ENCODE measurements at regions not wholly inside any gene's neighbourhood (a gene's known extent, or its start where the extent isn't known, plus 50 kb on each side); places are given as distances from the start of the nearest gene placed in this dataset.

- DNase-seq (ENCODE audit: low read depth in 2 of 2): no peak
These were observed 1201.1 kb upstream of the SLC10A2 start for GRCh38 chr13:104267206-104267811.

GRCh38 chr13:104256701-104257100, 1190.5 kb upstream of the SLC10A2 start:
- DNase-seq (ENCODE audit: low read depth in 2 of 2): no peak

GRCh38 chr13:104253063-104253680, 1187.0 kb upstream of the SLC10A2 start:
- no peak for DNase-seq (ENCODE audit: low read depth in 2 of 2)

GRCh38 chr13:104251931-104252330, 1185.7 kb upstream of the SLC10A2 start:
- DNase-seq (ENCODE audit: low read depth in 2 of 2): no peak

GRCh38 chr13:104246955-104247354, 1180.7 kb upstream of the SLC10A2 start:
- DNase-seq (ENCODE audit: low read depth in 2 of 2): no peak

DNA sequence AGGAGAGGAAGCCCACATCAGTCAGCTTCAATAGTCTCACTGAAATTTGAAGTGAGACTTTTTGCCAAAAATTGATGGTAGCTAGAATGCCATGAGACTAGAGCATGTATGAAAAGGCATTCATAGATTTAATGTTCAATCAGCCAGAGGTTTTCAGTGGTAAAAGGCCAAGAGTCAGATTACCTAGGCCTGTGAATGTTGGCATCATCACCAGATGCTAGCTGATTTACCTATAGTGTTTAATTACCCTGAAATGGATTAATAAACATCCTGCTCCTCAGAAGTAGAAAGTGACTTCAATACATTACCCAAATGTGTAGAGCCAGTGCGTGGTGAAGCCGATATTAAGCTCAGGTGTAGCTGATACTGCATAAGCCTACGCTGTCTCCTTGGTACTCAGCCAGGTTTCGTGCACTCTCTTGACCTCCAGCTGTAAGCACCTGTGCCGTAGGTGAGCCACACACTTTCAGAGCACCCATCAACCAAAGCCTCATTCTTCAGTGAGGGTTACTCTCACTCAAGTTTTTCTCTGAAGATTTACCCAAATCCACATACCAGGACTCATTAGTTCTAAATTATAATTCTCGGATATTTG, 1140.3 kb upstream of the SLC10A2 start:
- DNase-seq (ENCODE audit: low read depth in 2 of 2): no peak

DNA sequence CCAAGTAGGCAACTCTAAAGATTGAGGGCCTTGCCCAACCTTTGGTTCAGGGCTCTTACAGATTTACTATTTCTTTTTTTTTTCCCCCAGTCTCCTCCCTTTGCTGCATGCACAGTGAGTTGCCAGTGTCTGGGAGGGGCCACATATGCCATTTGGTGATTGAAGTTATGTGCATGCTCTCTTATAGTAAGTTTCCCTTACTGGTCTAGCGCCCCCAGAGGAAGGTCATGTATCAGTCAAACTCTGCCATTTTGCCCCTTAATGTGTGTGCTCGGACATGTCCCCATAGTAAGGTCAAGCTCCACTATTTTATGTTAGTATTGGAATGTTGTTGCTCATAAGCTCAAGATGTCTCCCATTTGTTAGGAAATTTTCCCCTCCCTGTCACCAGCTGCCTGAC, 1138.0 kb upstream of the SLC10A2 start:
- DNase-seq (ENCODE audit: low read depth in 2 of 2): no peak

GRCh38 chr13:104198801-104199200, 1132.6 kb upstream of the SLC10A2 start:
- DNase-seq (ENCODE audit: low read depth in 2 of 2): no peak

DNA sequence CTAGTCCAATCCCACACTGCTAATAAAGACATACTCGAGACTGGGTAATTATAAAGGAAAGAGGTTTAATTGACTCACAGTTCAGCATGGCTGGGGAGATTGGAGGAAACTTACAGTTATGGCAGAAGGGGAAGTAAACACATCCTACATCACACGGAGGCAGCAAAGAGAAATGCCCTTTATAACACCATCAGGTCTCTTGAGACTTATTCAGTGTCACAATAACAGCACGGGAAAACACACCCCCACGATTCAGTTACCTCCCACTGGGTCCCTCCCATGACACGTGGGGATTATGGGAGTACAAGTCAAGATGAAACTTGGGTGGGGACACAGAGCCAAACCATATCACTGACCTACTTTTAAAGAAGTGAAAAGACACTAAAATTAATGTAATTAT, 1130.4 kb upstream of the SLC10A2 start:
- DNase-seq (ENCODE audit: low read depth in 2 of 2): no peak

- no peak for DNase-seq (ENCODE audit: low read depth in 2 of 2)
These were observed 1115.5 kb upstream of the SLC10A2 start for GRCh38 chr13:104181526-104182231.

GRCh38 chr13:104170980-104171555, 1104.9 kb upstream of the SLC10A2 start:
- DNase-seq (ENCODE audit: low read depth in 2 of 2): no peak

GRCh38 chr13:104163866-104164630, 1097.8 kb upstream of the SLC10A2 start:
- no peak for DNase-seq (ENCODE audit: low read depth in 2 of 2)

DNA sequence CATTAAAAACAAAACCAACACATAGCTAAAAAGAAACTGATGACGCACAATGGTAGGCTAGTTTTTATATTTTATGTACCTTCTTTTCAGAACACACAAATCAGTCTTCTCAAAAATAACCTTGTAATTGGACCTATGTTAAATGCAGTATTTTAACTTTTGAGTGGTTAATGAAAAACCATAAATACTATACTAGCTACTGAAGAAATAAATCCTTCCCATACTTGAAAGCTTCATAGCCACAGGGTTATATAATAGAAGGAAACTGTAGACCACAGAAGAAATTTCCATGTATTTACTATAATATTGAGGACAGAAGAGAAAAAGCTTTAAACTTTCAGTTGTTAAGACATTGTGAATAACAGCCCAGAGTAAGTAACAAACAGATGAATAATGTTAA, 1094.3 kb upstream of the SLC10A2 start:
- DNase-seq (ENCODE audit: low read depth in 2 of 2): no peak

DNA sequence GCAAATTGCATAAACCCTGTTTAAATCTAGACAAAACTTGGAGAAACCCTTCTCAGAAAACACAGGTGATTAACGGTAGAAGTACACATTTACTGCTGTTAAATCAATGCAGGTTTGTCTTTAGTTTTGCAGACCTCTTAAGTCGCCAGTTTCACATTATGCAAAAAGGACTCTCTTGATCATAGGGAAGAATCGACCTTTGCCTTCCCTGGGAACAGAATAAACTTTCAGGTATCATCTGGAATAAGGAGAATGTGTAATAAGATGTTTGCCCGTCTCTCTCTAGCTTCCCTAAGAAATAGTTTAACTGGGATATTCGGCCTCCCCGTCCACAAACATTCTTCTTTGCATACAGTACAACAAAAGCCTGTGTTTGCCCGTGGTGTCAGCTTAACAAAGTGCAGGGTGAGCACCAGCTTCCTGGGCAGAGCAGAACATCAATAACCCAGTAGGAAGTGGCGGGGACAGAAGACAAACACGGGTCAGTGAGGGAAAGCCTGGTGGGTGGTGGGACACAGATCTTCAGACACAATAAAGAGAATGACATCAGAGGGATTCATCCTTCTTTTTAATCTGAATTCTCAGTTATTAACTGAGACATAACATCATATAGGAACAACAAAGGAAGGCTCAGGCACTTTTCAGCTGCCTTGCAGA, 1077.7 kb upstream of the SLC10A2 start:
- DNase-seq (ENCODE audit: low read depth in 2 of 2): no peak

GRCh38 chr13:104140552-104140951, 1074.3 kb upstream of the SLC10A2 start:
- no peak for DNase-seq (ENCODE audit: low read depth in 2 of 2)

DNA sequence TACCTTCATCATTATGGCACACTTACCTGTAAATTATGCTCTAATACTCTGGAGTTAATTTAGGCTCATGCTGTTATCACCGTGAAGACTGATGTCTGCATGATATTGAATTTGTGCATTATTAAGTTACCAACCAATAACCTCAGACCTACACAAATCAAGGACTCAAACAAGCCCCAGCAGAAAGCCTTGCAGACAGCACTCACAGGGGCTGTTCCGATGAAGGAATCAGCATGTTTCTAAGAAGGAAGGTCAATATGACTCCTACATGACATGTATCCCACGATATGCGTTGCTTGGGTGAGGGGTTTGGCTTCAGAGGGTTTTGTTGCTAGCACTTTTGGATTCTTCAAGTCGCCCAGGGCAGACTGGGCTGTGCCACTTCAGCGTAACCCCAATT, 1071.2 kb upstream of the SLC10A2 start:
- DNase-seq (ENCODE audit: low read depth in 2 of 2): no peak

GRCh38 chr13:104132849-104133248, 1066.6 kb upstream of the SLC10A2 start:
- DNase-seq (ENCODE audit: low read depth in 2 of 2): no peak

DNA sequence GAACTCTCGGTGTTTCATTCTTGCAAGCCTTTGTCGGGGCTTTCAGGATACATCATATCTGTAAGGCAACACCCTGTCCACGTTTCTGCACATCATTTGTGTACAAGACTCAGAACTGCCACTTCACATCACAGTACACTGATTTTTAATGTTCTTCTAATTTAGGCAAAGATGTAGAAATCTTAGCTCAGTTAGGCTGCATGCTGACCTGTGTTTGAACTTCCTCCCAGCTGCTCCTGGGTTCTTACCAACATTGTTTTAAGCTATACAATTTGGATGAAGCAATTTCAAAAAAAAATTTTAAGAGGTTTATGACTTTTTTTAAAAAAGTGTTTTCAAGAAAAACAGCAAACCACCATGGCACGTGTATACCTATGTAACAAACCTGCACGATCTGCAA, 1047.9 kb upstream of the SLC10A2 start:
- DNase-seq (ENCODE audit: low read depth in 2 of 2): no peak

DNA sequence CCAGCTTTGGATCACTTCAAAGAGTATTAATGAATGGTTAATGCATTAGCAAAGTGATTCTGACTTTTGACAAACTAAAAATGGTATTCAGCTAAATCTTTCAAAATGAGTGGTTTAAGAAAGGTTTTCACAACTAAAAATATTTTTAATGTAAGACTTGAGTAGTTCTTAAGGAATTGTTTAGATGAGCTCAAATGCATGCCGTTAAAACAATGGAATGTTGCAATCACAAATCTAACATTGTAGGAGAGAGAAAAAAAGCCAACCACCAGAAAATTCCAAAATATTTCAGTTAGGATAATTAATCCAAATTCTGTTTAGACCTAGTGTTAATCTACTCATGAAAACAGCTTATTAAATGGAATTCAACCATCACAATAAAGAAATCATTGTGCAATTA, 1044.8 kb upstream of the SLC10A2 start:
- no peak for DNase-seq (ENCODE audit: low read depth in 2 of 2)

- no peak for DNase-seq (ENCODE audit: low read depth in 2 of 2)
These were observed 1040.6 kb upstream of the SLC10A2 start for GRCh38 chr13:104106705-104107393.
